HepG2 (cell line): ENCODE measurements at regions not wholly inside any gene's neighbourhood (a gene's known extent, or its start where the extent isn't known, plus 50 kb on each side); places are given as distances from the start of the nearest gene placed in this dataset.

Experiments used
- ATAC-seq: fragments of 200-7000 bp; cut with Tn5 transposase; 3 replicates; pipeline ENCODE4 v1.9.1; 2020; ENCODE audit warnings: mild to moderate bottlenecking, moderate library complexity
- BruUV-seq: library from RNA; stranded (reverse); fragments of 400-500 nt; replicated peaks from 2 replicates; lab custom pipeline; 2021; lab: Mats Ljungman, UMichigan
- CTCF ChIA-PET: fragments of 300-600 bp; formaldehyde crosslinking; extraction: SDS; loops from one replicate; lab custom pipeline; 2021; ENCODE audit warnings: low total read pairs, inconsistent platforms, low intra/inter-chr PET ratio; lab: Yijun Ruan, JAX
- POLR2A ChIA-PET: fragments of 350-600 bp; sonication (Branson Sonifier 250); formaldehyde crosslinking; loops from one replicate; lab custom pipeline; 2020; ENCODE audit warnings: antibody characterized with exemption, inconsistent platforms; lab: Yijun Ruan, JAX
- DNase-seq: peaks from one replicate; pipeline ENCODE4 v3.0.0-alpha.2; 2015; ENCODE audit warnings: low spot score
- FAIRE-seq: peaks from 3 replicates; lab custom pipeline; 2011; peaks lifted over from hg19 to GRCh38; lab: Jason Lieb, UNC
- H2AFZ ChIP-seq: one replicate; pipeline ENCODE4 v1.6.1; 2011; ENCODE audit warnings: low read length, inconsistent platforms
- H3K27ac ChIP-seq: fragments of 300-600 bp; 3 replicates; pipeline ENCODE4 v1.8.0; 2011; ENCODE audit warnings: mixed run types, mild to moderate bottlenecking, mixed read lengths, low read length, inconsistent platforms; ENCODE audit not compliant: insufficient read depth; ENCODE audit errors: extremely low read length
- H3K27me3 ChIP-seq, 2 experiments: fragments of 200-600 bp in 1 of 2; 2 replicates in 1 of 2; 3 replicates in 1 of 2; pipeline versions ENCODE4 v1.6.0 to v1.8.0; 2011; ENCODE audit warnings: low read length in 2 of 2, mild to moderate bottlenecking in 2 of 2, moderate library complexity in 2 of 2, inconsistent platforms in 1 of 2; ENCODE audit not compliant: insufficient read depth in 2 of 2, control insufficient read depth in 1 of 2
- H3K36me3 ChIP-seq, 2 experiments: fragments of 200-600 bp in 1 of 2; replicated peaks in 1 of 2; 2 replicates in 1 of 2; 3 replicates in 1 of 2; pipeline versions ENCODE4 v1.5.1 to v1.8.0; 2011; ENCODE audit warnings: low read length in 2 of 2, inconsistent platforms in 1 of 2; ENCODE audit not compliant: insufficient read depth in 2 of 2, control insufficient read depth in 1 of 2
- H3K4me1 ChIP-seq: 2 replicates; pipeline ENCODE4 v1.5.1; 2012; ENCODE audit warnings: low read length, inconsistent platforms; ENCODE audit not compliant: insufficient read depth
- H3K4me2 ChIP-seq: 2 replicates; pipeline ENCODE4 v1.6.0; 2011; ENCODE audit warnings: low read depth, low read length, inconsistent platforms
- H3K4me3 ChIP-seq, 3 experiments: fragments of 200-600 bp in 1 of 3; sonication (generic), shearing (Covaris generic) in 1 of 3; replicated peaks in 1 of 3; 2 replicates each; pipeline ENCODE4 v1.5.1; 2011 to 2016; ENCODE audit warnings: low read length in 3 of 3, inconsistent platforms in 2 of 3, low read depth in 2 of 3, mild to moderate bottlenecking in 2 of 3, control low read depth in 1 of 3, mixed read lengths in 1 of 3; ENCODE audit not compliant: insufficient read depth in 1 of 3
- H3K79me2 ChIP-seq: one replicate; pipeline ENCODE4 v1.6.1; 2011; ENCODE audit warnings: low read length, inconsistent platforms; ENCODE audit not compliant: insufficient read depth
- H3K9ac ChIP-seq: 2 replicates; pipeline ENCODE4 v1.6.0; 2011; ENCODE audit warnings: mild to moderate bottlenecking, low read depth, low read length, inconsistent platforms; ENCODE audit not compliant: insufficient read depth
- H3K9me3 ChIP-seq: 2 replicates; pipeline ENCODE4 v1.5.1; 2012; ENCODE audit warnings: mild to moderate bottlenecking, low read length
- H4K20me1 ChIP-seq: 2 replicates; pipeline ENCODE4 v1.6.0; 2011; ENCODE audit warnings: inconsistent platforms, mild to moderate bottlenecking, low read length, moderate library complexity; ENCODE audit not compliant: insufficient read depth
- AFF4 ChIP-seq: sonication (generic); formaldehyde crosslinking; IDR thresholded peaks from 2 replicates; pipeline ENCODE4 v1.4.0; 2020; ENCODE audit warnings: missing genetic modification reagents
- DNMT3B ChIP-seq: conservative IDR thresholded peaks from 2 replicates; pipeline ENCODE4 v1.6.1; 2016; ENCODE audit warnings: missing biosample characterization, control low read depth
- ETV5 ChIP-seq: IDR thresholded peaks from 2 replicates; pipeline ENCODE4 v1.6.1; 2018; ENCODE audit warnings: missing biosample characterization, missing genetic modification reagents, inconsistent platforms, borderline replicate concordance
- GPBP1L1 ChIP-seq: sonication (generic); formaldehyde crosslinking; IDR thresholded peaks from 2 replicates; pipeline ENCODE4 v1.5.0; 2020; ENCODE audit warnings: mild to moderate bottlenecking, missing genetic modification reagents
- HINFP ChIP-seq: sonication (generic); formaldehyde crosslinking; IDR thresholded peaks from 2 replicates; pipeline ENCODE4 v1.4.0; 2020; ENCODE audit warnings: low read depth, mild to moderate bottlenecking, missing genetic modification reagents
- ISL2 ChIP-seq: sonication (generic); formaldehyde crosslinking; IDR thresholded peaks from 2 replicates; pipeline ENCODE4 v1.5.0; 2020; ENCODE audit warnings: missing genetic modification reagents
- MLXIP ChIP-seq: sonication (generic); formaldehyde crosslinking; IDR thresholded peaks from 2 replicates; pipeline ENCODE4 v1.9.0; 2021; ENCODE audit warnings: missing genetic modification reagents, borderline replicate concordance
- RELA ChIP-seq: sonication (generic); formaldehyde crosslinking; IDR thresholded peaks from 2 replicates; pipeline ENCODE4 v1.4.0; 2020; ENCODE audit warnings: missing genetic modification reagents
- ZFP36L2 ChIP-seq: sonication (generic); formaldehyde crosslinking; IDR thresholded peaks from 2 replicates; pipeline ENCODE4 v1.4.0; 2020; ENCODE audit warnings: missing genetic modification reagents
- ZNF562 ChIP-seq: sonication (generic); formaldehyde crosslinking; IDR thresholded peaks from 2 replicates; pipeline ENCODE4 v1.8.0; 2022; ENCODE audit warnings: missing genetic modification reagents, borderline replicate concordance
- ZNF589 ChIP-seq: sonication (generic); formaldehyde crosslinking; conservative IDR thresholded peaks from 2 replicates; pipeline ENCODE4 v1.8.0; 2022; ENCODE audit warnings: mild to moderate bottlenecking, moderate library complexity, missing genetic modification reagents
- ZNF703 ChIP-seq: sonication (generic); formaldehyde crosslinking; IDR thresholded peaks from 2 replicates; pipeline ENCODE4 v1.5.1; 2020; ENCODE audit warnings: missing genetic modification reagents, mild to moderate bottlenecking, moderate library complexity, borderline replicate concordance
- WGBS: methylation state at CpG from one replicate; pipeline ENCODE4 v1.1.6; 2017; ENCODE audit warnings: low lambda C conversion rate; 5-methylcytosine and 5-hydroxymethylcytosine counted together
- in situ Hi-C: cut with HindIII; loops from 2 replicates; pipeline ENCODE4 v1.10.0; 2017; ENCODE audit warnings: low pct_unique_long_range_greater_than_20kb; ENCODE audit not compliant: extremely low pct_ligation_motif_present
- intact Hi-C: fragments of 100-400 bp; cut with micrococcal nuclease; formaldehyde crosslinking; loops from one replicate; pipeline ENCODE4 v1.10.0; 2022; ENCODE audit not compliant: unreplicated experiment

GRCh38 chr3:105093371-105094252 is 273.1 kb upstream of the ALCAM start:
- intact Hi-C loops (no loop called here), in situ Hi-C loops (no loop called here)
- ChIA-PET CTCF (no interaction called here), POLR2A (no interaction called here)
- FAIRE-seq (no peak), DNase-seq (no peak), ATAC-seq (no peak)
- Histone ChIP-seq H3K9ac (no peak overlapping the region), H3K27ac (no peak overlapping the region), H3K4me2 (no peak overlapping the region), H4K20me1 (no peaks in the 10 kb centered on the region), H2AFZ (no peak overlapping the region), H3K36me3 (no peaks in the 10 kb centered on the region), H3K9me3 (no peaks in the 10 kb centered on the region), H3K27me3 (no peaks in the 10 kb centered on the region), H3K4me1 (no peaks in the 10 kb centered on the region), H3K4me3 (no peak overlapping the region), H3K79me2 (no peaks in the 10 kb centered on the region)
- TF ChIP-seq GPBP1L1 (CRISPR knock-in tag): no peak
- TF ChIP-seq ZNF703 (CRISPR knock-in tag): no peak
- no peak for TF ChIP-seq ISL2 (CRISPR knock-in tag)
- TF ChIP-seq AFF4 (CRISPR knock-in tag): no peak
- no peak for TF ChIP-seq ETV5 (CRISPR knock-in tag)
- TF ChIP-seq ZNF589 (CRISPR knock-in tag): no peak
- no peak for TF ChIP-seq RELA (CRISPR knock-in tag)
- TF ChIP-seq ZFP36L2 (CRISPR knock-in tag): no peak
- TF ChIP-seq HINFP (CRISPR knock-in tag): no peak
- TF ChIP-seq DNMT3B (CRISPR knock-in tag): no peak
- no peak for TF ChIP-seq MLXIP (CRISPR knock-in tag)
- no peak for TF ChIP-seq ZNF562
- WGBS: 5% methylated on average over 7 of the region's 7 CpGs
- no TSS peak for BruUV-seq
